Activated CD4-positive, alpha-beta T cell treated with anti-CD3 and anti-CD28 coated beads, Interleukin-2, amount 50 U/mL, for 16 hours (primary cell): ENCODE measurements at regions not wholly inside any gene's neighbourhood (a gene's known extent, or its start where the extent isn't known, plus 50 kb on each side); places are given as distances from the start of the nearest gene placed in this dataset.

ENCODE experiments used
- DNase-seq: peaks from one replicate; pipeline ENCODE4 v3.0.0-alpha.2; 2020

DNA sequence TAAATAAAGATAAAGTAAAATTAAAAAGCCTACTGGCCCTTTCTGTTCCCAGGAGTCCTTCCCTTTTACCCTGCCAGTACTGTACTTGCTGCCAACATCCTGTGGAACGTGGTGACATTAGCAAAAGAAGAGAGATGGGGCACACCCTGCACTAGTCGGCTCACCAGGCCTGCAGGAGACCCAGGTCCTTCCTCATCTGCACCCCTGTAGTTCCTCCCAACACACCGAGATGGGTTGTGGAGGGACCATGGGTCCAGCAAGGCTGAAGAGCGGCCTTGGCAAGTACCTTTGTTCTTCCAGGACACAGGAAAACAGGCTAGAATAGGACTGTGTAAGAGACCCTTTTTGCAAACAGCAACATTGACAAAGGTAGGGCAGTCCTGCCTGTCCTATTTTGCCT, 98.7 kb upstream of the TMPRSS2 start:
- DNase-seq, result no peak

DNA sequence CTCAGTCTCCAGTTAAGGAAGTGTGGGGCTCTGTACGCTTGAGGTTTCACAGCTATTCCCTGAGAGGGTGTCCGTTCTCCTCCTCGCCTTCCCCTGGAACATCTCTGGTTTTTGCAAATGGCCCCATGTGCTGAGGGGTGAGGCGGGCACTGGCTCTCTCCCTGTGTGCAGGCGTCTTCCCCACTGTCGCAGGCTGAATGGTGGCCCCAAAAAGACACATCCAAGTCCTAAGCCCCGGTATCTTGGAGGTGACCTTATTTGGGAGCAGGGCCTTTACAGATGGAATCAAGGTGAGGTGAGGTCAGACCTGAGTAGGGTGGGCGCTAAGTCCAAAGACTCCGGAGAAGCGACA, 98.0 kb upstream of the TMPRSS2 start:
- no peak for DNase-seq

DNA sequence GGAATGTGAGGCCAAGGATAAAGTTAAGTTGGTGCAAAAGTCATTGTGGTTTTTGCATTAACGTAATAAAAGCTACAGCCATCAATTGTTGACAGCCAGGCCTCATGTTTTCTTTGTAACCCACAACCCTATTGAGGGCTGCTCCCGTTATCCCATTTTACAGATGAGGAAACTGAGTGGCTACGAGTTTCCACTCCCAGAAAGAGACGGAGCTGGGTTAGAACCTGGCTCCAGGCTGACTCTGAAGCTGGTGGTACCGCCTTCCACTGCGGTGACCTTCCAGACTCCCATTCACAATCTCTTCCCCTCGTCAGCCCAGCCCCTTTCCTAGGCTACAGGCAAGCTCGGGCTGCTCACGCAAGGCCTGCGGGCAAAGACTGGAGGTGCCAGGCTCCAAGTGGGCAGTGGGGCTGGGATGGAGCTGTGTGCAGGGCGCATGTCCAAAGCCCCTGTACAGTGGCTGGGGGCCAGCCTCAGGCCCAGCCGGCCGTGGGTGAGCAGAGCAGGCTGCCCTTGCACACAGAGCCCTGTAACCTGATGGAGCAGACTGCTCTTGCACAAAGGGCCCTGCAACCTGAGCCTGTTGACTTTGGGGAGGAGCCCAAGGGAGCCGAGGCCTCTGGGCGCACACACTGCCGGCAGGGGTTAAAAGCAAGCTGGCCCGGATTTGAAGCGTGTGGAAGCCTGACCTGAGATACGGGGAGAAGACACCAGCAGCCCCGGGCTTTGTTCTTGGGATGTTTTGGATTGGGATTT, 97.4 kb upstream of the TMPRSS2 start:
- DNase-seq, result no peak

DNA sequence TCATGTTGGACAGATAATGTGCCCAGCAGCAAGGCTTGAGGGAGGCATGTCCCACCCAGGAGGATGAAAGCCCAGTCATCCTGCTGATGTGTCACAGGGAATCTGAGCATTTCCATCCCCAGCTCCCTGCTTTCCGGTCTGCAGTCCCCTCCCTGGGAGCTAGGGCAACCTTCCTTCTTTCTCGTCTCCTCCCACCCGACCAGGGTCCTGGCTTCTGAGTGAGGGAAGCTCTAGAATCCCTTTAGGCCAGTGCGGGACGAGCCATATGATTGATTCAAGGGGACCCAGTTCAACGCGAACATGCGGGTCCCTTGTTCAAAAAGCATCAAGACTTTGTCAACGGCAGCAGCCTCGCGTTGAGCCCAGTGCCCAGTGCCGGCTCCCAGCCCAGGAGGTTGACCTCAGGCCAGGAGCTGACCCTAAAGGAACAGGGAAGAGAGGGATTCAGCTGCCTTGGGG, 96.7 kb upstream of the TMPRSS2 start:
- DNase-seq, result no peak

DNA sequence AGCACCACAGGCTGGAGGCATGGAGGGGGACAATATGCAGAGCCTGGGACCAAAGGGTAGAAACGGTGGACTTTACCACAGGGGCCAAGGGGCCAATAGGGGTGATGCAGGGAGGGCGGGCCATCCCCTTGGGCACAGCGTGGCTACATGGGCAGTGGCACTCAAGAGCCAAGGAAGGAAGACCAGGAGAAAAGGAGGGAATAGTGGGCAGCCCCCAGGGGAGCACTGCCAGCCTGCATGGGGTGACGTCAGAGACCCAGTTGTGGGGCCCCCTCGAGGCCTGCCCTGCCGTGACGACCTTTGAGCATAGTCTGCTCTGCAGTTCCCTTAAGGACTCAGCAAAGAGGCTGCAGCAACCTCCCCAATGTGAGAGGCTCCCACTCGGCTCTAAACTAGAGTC, 95.5 kb upstream of the TMPRSS2 start:
- no peak for DNase-seq

DNA sequence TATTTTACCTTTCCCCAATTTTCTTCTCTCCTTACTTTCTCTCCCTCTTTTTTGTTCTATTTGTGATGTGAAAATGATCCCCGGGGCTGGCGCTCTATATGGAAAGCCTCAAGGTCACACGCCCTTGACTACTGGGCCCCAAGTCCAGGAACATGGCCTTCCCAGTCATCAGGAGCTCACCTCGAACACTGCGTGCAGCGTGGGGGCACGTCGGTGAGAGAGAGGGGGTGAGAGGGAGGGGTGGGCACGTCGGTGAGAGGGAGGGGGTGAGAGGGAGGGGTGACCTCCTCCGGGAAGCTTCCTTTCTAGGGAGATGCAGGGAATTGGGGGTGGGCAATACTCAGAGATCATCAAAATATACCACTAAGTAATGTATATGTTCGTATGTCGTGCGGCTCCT, 94.6 kb upstream of the TMPRSS2 start:
- DNase-seq, result no peak

DNA sequence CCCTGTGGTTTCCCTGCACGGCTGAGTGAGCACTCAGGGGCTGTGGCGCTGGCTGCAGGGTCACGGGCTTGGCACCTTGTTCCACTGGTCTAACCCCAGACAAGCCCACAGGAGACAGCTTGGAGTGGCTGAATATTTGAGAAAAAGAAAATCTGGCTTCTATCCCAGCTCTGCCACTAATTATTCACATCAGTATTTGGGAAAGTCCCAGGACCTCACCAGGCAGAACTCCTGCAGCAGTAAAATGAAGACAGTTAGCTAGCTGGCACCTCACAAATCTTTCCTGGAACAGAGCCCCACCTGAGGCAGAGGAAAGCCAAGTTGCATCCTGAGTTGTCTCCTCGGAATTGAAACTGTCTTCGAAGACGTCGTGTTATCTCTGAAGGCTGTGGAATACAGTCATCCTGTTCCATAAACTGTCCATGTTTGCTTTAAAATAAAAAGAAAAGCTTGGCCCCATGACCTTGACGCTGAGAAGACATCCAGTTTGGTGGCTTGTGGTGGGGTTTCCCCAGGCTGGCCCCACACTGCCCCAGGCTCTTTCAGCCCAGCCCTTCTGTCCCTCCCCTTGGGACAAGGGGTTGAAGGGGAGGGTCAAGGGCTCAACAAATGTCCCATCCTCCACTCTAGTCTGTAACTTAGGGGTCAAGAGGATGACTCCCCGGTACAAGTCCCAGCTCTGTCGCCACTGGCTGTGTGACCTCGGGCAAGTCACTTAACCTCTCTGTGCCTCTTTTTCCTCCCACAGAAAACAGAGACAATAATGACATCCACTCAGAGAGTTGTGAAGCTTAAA, 93.8 kb upstream of the TMPRSS2 start:
- DNase-seq, result no peak

DNA sequence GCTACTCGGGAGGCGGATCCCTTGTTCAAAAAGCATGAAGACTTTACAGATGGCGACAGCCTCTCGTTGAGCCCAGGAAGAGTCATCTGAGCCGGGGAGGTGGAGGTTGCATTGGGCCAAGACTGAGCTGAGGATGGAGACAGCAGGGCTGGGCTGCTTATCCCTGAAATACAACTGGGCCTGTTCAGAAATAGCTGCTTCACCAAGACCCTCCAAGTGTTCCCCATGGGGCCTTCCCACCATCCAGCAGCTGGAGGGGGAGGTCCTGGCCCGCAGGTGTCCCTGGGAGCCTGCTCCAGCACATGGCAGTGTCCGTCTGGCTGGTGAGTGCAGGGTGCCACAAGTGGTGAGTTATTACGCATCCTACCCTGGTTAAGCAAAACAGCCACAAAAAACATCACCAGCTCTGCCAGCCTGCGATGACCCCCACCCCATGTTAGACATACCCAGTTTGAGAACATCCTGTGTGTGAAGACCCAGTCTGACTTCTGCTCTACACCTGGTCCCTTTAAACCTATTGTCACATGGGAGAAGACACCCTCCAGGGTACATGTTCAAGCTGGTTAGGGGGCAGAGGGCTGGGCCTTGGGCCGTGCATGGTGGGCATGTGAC, 93.1 kb upstream of the TMPRSS2 start:
- DNase-seq, result no peak

DNA sequence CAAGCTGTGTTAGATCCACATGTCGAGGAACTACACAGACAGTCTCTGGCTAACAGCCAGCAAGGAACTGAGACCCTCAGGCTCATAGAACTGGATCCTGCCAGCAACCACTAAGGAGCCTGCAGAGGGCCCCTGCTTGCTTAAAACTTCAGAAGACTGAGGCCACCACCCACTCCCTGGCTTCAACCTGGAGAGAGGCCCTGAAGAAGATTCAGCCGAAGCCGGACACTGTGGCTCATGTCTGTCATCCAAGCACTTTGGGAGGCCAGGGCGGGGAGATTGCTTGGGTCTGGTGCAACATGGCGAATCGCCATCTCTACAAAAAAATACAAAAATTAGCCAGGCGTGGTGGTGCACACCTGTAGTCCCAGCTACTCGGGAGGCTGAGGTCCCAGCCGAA, 92.6 kb upstream of the TMPRSS2 start:
- no peak for DNase-seq

DNA sequence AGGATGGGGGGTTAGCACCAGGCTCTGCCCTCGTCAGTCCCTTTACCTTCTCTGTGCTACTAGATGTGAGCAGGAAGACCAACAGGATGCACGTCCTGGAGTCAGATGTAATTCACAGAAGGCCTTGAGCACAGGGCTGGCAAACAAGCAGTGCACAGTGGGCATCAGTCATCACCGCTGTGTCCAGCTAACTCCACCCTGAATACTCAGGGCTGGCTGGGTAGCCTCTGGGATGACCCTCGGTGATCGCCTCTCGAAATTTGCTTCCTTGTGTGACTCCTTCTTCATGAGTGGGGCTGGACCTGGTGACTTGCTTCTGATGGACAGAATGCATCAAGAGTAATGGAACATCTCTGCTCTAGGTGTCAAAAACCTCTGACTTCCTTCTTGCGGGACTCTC, 92.2 kb upstream of the TMPRSS2 start:
- no peak for DNase-seq

DNA sequence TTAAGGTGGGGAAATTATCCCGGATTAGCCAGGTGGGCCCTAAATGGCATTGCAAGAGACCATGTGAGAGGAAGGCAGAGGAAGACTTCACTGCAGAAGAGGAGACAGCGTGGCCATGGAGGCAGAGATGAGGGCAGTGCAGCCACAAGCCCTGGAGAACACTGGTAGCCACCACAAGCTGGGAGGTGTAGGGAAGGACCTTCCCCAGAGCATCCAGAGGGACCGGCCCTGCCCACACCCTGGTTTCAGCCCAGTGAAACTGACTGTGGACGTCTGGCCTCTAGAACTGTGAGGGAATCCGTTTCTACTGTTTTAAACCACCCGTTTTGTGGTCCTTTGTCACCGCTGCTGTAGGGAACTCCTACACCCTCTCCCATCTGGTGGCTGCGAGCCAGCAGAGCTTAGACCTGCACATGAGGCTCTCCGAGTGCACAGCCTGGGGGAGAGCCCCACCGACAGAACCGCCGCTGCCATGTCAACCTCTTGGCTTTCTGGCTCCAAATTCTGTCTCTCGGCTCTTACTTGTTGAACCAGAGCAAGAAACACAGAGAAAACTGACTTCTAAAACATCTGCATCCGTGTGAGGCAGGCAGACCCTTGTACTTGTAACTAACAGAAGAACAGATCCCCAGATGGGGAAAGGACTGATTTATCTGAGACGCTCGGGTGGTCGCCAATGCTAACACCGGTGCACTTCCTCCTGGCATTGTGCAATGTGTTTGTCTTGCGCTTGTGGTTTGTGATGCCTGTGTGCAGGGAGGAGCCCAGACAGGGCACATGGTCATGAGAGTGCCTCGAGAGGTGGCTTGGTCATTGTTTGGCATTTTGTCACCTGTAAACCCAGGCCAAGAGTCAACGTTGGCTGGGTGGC, 90.8 kb upstream of the TMPRSS2 start:
- no peak for DNase-seq

DNA sequence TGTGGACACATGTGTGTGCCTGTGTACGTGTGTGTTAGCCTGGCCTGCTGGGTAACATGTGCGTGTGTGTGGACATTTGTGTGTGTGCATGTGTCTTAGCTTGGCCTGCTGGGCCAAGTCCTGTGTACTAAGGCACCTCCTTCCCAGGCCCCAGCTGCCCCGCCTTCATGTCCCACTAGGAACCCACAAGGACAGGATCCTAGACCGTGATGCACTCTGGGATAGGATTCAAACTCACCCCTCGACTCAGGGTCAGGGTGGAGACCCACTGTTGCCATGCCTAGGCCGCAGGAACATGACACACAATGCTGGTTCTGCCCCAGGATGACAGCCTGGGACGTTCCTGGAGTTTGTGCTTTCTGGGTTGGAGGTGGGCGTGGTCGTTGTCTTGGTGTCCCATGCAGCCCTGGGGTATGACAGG, 89.9 kb upstream of the TMPRSS2 start:
- DNase-seq, result no peak

DNA sequence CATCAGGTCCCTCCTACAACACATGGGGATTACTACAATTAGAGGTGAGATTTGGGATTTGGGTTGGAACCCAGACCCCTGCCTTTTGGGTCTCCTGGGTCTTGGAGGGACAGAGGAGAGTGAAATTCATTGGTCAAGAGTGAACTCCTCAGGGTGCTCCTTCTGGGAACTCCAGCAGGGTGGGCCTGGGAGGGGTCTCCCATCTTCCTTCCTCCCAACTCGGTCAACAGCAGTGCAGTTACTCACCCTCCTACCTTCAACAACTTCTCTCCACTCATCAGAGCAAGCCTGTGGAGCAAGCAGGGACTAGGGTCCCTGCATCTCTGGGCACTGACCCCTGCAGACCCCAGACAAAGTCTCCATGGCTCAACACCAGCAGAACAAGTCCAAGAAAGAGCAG, 89.3 kb upstream of the TMPRSS2 start:
- DNase-seq, result no peak

DNA sequence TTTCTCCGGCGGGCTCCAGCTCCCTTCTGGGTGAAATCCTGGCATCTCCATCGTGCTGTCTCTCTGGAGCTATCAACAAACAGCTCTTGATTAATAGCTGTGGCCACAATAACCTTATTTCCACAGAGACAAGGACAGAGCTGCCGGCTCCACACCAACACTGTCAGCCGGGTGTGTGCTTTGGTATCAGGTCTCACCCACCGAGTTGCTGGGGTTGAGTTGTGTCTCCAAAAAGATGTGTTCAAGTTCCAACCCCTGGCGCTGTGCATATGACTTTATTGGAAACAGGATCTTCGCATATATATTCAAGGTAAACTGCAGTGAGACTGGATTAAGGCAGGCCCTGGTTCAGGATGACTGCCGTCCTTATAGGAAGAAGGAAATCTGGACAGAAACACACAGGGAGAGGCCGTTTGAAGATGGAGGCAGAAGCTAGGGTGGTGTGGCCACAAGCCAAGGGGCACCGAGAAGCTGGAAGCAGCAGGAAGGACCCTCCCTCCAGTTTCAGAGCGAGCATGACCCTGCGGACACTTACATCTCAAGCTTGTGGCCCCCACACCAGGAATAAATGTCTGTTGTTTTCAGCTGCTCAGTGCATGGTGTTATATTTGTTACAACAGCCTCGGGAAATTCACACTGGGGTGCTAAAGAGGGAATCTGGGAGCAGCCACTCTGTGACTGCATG, 88.4 kb upstream of the TMPRSS2 start:
- DNase-seq, result no peak

DNA sequence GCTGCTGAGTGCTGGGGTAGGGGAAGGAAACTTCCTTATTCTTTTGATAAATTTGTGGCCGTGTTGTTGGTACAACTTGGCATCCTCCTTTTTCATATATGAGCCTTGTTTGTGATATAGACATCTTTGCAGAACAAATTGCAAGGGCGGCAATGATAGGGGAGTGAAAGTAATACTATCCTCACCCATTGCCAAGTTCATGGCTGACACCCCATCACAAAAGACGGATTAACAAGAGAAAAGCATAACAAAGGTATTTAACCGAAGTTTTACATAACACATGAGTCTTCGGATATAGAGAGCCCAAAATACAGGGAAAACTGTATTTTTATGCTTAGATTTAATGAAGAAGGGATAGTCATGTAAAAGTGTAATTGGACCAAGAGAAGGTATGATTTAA, 86.3 kb upstream of the TMPRSS2 start:
- no peak for DNase-seq

DNA sequence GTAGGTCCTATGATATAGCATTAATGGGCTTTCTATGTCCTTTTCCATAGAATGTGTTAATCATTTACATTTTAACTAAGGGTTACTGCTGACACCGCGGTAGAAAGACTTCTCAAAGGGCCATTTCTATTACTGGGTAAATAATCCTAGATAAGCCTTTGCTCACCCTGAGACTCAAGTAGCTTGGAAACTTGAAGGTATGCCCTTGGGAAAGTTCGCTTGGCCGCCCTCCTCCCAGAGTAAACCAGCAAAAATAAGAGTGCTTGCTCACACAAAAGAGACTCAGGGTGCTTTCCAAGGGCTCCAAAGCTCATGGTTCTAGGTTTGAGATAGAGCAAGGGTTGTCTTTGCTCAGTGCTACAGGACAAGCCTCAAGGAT, 85.8 kb upstream of the TMPRSS2 start:
- DNase-seq, result no peak

DNA sequence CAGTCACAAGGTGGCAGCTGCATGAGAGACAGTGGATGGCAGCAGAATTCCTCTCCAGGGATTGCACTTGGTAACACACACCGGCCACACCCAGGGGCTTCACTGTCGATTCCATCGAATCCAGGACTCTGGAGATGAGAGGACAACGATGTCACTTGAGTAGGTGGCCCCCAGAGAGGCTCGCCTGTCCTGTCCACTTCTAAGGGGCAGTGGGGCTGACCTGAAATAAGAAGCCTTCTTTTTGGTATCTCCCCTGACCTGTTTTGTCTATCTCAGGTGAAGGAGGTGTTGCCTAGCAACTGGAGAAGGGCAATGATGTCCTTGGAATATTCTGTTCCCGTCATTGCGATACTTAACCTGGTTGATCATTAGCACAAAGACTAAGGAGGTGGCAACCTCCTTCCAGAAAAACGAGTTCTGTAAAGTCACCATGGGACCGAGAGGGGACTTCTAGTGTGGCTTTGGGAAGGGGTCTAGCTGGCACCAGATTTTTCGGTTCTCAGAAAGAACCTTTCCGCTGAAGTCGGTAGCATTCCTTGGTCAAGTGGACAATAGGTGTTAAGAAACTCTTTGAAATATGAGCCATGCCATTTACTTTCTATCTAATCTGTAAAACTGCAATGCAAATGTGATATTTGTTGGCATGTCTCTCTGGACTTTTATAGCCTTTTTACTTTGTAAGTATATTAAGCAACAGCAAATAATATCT, 85.2 kb upstream of the TMPRSS2 start:
- no peak for DNase-seq

DNA sequence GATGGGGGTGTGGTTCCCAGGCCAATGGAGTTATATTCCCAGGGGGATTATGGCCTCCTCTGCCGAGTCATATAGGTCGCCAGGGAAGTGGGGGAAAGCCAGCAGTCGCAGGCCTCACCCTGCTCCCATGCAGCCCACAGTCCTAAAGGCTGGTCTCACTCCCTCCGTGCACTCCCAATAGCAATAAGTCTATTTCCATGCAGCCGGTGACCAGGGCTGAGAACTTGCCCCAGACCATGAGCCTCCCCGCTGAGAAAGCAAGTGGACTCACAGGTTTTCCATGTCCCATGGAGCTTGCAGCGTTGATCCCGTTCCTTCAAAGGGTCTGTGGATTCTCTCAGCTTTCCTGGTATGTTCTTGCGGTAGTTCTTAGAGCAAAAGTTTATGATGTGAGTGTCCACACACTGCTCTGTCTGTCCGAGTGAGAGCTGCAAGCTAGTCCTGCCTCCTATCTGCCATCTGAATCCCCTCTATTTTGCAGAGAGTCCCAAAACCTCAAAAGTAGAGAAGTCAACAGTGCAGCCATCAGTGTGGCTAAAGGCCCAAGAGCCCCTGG, 81.7 kb upstream of the TMPRSS2 start:
- DNase-seq, result no peak

DNA sequence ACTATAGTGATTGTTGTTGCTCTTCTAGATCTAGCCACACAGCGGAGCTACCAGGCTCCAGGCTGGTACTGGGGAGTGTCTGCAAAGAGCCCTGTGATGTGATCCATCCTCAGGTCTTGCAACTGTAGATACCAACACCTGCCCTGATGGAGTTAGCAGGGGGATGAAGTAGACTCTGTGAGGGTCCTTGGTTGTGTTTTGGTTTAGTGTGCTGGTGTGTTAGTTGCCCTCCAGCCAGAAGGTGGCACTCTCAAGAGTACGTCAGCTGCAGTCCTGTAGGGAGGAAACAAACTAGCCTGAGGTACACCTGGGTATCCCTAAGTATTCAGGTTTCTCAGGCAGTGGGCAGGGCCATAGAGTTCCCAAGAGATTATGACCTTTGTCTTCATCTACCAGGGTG, 81.2 kb upstream of the TMPRSS2 start:
- DNase-seq, result no peak

DNA sequence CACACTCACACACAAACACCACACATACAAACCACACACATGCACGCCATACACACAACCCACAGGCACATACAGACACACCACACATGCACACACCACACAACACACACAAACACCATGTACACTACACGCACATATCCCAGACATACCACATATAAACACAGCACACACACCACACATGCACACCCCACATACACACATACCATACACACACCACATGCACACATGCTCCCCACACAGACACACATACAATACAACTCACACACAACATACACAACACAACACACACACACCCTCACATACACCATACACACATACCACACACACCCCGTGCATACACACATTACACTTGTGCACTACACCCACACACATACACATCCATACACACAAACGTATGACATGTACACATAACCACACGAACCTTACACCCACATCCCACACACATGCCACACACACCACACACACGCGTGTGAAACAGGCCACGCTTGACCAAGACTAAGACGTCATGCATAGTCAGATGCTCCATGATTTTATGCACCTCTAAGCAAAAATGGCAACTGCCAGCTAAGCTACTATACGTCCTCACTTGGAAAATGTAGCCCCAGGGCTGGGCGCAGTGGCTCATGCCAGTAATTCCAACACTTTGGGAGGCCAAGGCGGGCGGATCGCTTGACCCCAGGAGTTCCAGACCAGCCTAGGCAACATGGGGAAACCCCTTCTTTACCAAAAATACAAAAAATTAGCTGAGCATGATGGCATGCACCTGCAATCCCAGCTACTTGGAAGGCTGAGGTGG, 77.4 kb upstream of the TMPRSS2 start:
- DNase-seq, result no peak
